Epithelial cell of prostate (primary cell): ENCODE measurements at regions not wholly inside any gene's neighbourhood (a gene's known extent, or its start where the extent isn't known, plus 50 kb on each side); places are given as distances from the start of the nearest gene placed in this dataset.
A peak's percentile ranks its signal among the peaks of the same experiment; 100 is the strongest.

Source experiments
- DNase-seq: peaks from one replicate; pipeline ENCODE4 v3.0.0-alpha.2; 2011; ENCODE audit warnings: low read depth, low spot score
- H3K27ac ChIP-seq: fragments of 450-650 bp; 2 replicates; pipeline ENCODE4 v1.5.1; 2017; ENCODE audit warnings: mild to moderate bottlenecking

DNA sequence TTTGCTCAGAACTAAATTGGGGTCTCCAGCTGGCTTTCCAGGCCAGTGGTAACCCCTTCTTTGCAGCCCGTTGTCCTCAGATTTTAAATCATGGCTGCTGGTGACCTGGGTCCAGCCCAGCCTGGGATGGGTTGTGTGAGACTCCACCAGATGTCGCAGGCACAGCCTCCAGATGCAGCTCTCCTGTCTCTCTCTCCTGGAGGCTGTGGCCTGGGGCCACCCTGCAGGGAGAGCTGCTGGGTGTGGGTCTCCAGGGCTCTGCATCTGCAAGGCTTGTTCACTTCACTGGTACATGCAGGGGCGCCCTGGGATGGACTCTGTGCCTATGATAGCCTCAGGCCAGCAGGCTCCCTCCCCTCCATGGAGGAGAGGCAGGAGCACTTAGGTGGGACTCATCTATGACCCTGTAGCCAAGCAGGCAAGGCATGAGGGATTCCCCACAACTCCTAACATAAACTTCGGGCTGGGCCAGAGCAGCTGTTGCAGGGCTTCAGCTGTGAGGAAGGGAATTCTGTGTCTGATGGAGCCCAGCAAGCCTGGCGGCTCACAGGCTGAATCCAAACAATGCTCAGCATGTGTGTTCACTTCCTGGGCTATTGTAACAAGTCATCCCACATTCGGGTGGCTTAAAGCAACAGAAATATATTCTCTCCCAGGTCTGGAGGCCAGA lies 94.7 kb upstream of the NXT1 start:
- no peak overlapping the region for H3K27ac ChIP-seq
- DNase-seq, result no peak

DNA sequence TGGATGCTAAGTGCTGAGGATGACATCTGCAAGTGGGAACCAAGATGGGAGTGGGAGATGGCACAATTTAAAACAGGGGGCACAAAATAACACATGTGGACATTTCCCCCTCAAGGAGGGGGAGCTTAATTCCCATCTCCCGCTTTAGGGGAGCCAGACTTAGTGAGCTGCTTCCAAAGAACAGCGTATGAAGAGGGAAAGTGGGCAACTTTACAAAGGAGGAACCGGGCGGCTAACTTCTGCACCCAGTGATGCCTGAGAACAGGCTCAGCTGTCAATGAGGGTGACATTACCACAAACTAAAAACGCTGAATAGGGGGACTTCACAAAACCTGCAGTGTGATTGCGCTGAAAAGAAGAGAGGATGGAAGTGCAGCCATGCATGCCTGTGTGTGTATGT lies 95.5 kb upstream of the NXT1 start:
- no peak for DNase-seq
- H3K27ac ChIP-seq, result no peak overlapping the region

DNA sequence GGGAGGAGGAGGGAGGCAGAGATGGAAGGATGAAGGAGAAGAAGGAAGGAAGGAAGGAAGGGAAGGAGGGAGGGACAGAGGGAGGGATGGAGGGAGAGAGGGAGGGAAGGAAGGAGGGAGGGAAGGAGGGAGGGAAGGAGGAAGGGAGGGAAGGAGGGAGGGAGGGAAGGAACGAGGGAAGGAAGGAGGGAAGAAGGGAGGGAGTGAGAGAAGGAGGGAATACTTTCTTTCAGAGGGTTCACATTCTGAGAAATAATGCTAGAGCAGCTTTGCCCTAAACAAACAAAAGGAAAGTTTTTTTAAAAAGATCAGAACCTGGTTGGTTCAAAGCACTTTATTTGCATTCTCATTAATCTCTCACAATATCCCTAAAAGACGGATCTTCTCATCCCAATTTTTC lies 96.1 kb upstream of the NXT1 start:
- H3K27ac ChIP-seq, result no peak overlapping the region
- DNase-seq, result no peak

DNA sequence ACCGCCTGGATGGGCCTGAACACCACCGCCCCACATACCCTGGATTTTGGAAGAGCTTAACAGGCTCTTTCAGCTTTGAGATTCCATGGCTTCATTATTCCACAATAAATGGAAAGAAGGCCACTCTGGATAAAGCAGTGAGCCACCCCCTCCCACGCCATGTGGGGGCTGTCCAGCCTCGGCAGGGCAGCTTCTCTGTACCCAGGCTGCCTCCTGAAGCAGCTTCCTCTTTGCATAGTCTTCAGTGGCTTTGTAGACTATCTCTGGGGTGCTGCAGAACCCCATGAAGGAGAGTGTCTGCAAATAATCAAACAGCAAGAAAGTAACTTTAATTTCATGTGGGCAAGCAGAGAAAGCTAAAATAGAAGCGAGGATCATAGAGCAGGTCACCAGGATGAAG lies 96.6 kb upstream of the NXT1 start:
- no peak for DNase-seq
- H3K27ac ChIP-seq, result no peak overlapping the region

DNA sequence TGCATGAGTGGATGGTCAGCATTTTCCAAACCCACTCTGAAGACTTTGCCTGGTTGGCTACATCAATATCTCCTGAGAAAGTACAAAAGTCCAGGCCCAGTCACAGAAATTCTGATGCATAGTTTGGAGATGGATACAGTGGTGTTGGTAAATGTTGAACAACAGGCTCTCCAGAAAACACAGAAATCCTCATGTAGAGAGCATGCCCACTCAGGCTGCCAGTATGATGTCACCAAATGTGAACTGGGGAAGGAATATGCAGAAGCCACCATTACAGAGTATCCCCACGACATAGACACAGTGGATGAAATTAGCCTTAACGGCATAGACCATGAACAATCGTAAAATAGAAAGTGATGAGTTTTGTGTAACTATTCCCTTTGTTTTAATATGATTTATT lies 97.1 kb upstream of the NXT1 start:
- no peak for DNase-seq
- H3K27ac ChIP-seq, result no peak overlapping the region

DNA sequence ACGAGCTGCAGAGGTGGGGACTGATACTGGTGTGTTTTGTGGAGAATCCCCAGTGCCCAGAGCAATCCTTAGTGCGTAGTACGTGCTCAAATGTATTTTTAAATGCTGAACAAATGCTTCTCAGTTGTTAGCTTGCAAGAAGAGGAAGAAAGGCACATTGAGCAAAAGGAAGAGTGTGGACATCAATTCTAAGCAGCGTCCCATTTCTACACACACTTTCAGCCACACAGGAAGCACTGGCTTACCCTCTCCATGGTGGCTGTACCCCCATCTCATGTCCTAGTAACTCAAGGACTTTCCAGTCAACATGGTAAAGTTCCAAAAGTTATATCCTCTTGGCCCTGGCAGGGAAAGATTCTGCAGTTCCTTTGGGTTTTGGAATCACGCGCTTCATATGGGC lies 98.8 kb upstream of the NXT1 start:
- H3K27ac ChIP-seq, result no peak overlapping the region
- DNase-seq, result no peak

DNA sequence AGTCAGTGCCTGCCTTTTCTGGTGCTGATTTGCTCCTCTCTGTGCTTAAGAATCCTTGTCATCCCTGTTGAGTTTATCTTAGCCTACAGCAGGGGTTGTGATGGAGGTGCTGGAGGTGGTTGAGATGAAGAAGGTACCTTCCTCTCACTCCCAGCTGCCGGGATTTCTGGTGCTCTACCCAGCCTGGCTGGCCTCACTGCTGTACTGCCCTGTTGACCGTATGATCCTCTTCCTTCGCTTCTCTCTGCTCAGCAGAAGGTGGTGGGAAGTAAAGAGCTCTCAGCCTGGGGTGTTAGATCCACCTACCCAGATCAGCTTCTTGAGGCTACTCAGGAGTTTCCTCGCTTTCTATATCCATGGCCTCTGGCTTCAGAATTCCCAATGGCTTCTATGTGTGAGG lies 101.0 kb upstream of the NXT1 start:
- no peak for DNase-seq
- no peak overlapping the region for H3K27ac ChIP-seq

DNA sequence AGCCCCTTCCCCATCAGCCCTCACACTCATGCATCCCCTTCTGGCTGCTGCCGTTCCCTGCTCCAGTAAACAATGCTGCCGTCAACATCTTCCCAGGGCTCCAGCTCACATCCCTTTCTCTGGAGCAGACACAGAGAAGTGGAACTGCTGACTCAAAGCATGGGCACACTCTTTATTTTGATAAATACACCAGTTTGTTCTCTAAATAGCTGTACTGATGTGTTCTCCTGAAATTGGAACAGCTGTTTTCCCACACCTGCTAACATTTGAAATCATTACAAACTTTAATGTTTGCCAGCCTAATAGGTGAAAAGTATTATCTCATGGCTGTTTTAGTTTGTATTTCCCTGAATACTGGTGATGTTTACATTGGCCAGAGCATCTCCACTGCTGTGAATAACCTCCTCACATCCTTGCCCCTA lies 102.1 kb upstream of the NXT1 start:
- no peak overlapping the region for H3K27ac ChIP-seq
- no peak for DNase-seq

DNA sequence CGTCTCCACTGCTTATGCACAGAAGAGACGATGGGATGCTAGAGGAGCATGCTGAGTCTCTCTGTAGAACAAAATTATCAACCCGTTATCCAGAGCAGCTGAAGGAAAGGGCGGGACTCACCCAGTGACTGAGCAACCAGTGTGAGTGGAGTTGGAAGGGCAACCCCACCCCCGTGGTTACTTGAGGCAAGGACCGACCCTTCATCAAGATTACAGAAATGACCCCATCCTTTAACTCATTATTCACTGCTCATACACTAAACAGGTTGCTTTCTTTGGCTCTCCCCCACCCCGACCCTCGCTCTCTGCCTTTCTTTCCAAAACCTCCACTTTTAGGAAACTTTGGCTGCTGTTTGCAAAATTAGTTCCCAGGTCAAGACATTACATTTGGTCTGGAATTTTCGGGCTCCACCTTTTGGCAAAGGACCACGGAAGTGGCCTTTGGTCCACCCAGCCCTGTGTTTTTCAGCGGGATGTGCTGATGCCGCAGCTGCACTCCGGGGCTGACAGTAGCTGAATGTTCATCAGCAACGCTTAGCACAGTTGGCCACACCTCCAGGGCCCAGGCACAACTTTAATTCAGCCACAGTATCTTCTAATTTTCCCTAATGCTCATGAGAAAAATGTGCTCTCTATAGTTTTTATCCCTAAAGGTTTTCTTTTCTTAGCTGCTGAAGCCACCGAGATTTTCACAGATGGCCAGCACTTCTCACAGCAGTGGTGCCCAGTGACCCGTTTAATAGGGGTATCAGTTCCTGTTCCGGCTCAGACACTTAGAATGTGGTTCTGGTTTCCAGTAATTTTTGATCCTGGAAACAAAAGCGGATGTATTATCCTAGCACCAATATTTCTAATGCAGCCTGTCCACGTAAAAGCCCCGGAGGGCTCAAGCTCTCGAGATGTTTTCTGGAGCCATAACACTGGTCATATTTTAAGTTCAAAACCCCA lies 103.6 kb upstream of the NXT1 start:
- DNase-seq, result no peak
- no peak overlapping the region for H3K27ac ChIP-seq

DNA sequence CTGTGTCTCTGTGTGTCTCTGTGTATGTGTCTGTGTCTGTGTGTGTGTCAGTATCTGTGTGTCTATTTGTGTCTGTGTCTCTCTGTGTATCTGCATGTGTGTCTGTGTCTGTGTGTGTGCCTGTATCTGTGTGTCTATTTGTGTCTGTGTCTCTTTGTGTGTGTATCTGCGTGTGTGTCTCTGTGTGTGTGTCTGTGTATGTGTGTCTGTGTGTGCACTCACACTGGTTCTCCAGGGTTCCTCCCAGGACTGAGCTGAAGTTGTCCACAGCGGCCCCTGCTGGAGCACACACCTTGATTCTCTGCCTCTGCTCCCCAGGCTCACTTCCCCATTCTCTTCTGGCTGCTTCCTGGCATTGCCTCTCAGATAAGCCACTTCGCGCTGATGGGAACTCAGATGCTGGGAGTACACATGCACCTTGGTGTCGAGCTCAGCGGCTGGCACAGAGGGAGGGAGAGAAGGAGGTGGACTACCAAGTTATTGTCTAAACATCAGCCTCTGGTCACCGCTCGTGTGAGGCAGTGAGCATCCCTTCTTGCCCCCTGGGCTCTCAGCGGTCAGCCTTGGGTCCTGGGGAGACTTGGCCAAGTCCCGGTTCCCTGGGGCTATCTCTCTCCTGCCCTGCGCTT lies 104.9 kb upstream of the NXT1 start:
- no peak overlapping the region for H3K27ac ChIP-seq
- peak; percentile 3 for DNase-seq

DNA sequence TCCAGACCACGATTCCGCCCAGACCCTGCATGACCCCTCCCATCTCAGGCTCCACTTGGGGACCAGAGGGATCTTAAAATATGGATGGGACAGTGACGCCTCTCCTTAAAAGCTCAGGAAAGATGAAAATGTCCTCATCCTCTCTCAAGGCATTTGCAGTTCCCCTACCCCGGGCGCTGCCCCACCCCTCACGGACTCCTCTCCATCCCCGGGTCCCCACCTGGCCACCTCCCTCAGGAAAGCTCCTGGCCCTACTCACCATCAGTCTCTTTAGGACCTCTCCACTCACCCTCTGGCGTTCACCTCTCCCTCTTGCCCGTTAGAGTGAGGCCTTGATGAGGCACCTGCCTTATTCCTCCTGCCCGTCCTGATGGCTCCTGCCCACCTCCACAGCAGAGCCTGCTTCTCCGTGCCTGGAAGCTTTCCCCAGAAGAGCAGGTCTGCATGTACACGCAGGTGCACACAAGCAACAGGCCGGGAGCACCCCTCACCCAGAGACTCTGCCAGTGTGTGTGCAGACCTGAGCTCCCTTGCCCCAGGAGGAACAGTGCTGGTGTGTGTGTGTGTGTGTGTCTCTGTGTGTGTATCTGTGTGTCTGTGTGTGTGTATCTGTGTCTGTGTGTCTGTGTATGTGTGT lies 105.6 kb upstream of the NXT1 start:
- no peak for DNase-seq
- no peak overlapping the region for H3K27ac ChIP-seq

DNA sequence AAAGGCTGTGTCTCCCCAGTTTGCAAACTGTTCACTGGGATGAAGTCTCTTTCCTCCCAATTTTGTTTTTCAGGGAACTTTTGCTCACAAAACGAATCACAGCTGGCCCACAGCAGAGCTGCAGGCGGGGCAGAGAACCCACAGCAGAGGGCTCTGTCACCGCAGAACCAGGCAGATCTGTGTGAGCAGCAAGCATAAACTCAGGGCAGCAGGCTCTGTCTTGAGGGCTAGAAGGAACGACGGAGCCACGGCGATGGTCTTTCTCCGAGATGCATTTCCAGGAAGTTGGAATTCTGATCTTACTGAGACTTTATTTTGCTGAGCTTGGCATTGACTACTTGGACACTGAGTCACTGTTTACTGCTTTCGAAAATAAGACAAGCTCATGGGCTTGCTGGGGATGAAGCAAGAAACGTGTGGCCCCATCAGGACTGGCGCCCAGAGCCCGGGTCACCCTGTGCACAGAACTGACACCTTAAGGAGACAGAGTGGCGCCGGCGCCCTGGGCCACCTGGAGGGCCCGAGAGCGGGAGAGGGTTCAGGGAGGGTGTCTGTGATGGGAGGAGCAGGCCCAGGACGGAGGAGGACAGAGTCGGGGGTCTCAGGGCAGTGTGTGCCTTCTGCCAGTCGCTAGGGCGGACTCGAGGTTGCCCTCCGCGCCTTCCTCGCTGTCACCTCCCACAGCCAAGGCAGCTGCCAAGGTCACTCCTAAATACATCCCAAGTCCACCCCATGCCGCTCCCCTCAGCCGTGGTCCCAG lies 106.3 kb upstream of the NXT1 start:
- no peak for DNase-seq
- H3K27ac ChIP-seq, result no peak overlapping the region

DNA sequence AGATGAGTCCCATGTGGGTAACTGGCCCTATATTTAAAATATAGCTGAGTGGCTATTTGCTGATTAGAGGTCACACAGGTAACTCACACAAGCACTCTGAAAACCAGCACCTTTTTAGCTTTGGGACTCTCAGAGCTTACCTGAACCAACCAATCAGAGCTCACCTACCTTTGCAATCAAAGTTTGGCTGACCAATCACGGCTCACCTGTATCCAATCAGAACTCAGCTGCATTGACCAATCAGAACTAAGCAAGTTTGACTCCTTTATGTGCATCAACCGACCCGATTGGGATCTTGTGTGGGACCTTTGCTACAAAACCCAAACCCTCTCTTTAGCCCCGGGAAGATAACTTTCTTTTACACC lies 106.8 kb upstream of the NXT1 start:
- H3K27ac ChIP-seq, result no peak overlapping the region
- DNase-seq, result no peak

DNA sequence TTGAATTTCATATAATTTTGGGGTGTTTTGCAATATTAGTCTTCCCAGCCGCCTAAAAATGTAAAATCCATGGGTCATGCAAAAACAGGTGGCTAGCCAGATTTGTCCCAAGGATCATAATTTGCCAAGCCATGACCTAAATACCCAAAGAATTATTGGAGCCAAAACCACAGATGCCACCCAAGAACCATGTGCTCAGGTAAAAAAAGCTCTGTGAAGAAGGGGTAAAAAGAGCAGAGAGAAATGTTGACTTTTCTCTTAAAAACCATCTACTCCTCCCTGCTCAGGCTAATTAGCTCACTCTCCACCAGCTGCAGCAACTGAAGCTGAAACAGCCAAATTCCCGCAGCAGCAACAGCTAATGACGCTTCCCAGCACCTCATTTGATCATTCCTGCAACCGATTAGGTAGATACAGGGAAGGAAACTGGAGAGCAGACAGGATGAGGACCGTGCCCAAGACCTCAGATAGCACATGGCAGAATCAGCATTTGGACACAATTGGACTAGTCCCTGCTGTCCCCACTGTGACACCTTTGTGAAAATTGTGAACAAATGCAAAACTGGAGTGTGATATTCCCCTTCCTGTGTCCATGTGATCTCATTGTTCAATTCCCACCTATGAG lies 107.9 kb upstream of the NXT1 start:
- DNase-seq, result no peak
- no peak overlapping the region for H3K27ac ChIP-seq

DNA sequence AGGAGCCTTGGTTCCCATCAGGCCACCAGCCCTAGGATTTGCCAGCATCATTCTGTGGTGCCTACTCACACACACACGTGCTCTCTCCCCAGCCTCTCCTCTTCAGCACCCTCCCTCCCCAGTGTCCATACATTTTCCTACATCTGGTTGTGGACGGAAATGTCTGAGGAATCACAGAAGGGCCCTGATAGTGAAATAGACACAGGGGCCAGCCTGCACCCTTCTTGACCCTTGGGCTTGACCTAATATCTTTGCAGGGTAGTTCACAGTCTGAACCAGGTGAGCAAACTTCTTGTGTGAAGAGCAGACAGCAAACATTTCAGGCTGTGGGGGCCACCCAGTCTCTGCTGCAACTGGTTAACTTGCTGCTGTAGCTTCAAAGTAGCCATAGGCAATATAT lies 108.5 kb upstream of the NXT1 start:
- no peak for DNase-seq

DNA sequence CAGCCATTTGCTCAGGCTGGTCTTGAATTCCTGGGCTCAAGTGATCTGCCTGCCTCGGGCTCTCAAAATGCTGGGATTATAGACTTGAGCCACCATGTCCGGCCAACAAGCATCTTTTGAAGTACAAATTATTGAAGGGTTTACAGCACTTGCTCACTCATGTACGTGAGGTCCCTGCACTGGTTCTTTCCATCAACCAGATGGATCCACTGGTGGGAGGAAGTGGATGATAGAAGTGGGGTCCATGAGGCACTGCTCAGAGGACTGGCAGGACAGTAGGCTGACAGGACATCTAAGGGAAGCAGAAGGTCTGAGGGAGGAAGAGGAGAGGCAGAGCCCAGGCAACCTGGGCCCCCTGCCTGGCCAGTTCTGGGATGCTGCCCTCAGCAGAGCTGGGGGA lies 109.2 kb upstream of the NXT1 start:
- H3K27ac ChIP-seq, result no peak overlapping the region
- no peak for DNase-seq

More for the DNA sequence above, 108.5 kb upstream of the NXT1 start:
- no peak overlapping the region for H3K27ac ChIP-seq

DNA sequence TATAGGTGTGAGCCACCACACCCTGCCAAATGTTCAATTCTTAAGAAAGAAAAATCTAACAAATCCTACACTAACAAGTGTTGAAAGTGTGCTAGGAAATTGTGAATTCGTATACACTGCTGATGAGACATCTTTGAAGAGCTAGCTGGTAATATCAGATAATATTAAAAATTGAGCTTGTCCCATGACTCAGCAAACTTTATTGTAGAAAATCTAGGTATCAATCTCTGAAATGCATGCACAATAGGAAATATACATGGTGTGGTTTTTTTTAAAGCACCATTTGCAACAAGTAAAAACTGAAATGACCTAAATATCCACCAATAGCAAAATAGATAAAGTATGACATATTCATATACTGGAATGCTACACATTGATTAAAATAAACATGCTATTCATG lies 110.1 kb upstream of the NXT1 start:
- DNase-seq, result no peak
- no peak overlapping the region for H3K27ac ChIP-seq

DNA sequence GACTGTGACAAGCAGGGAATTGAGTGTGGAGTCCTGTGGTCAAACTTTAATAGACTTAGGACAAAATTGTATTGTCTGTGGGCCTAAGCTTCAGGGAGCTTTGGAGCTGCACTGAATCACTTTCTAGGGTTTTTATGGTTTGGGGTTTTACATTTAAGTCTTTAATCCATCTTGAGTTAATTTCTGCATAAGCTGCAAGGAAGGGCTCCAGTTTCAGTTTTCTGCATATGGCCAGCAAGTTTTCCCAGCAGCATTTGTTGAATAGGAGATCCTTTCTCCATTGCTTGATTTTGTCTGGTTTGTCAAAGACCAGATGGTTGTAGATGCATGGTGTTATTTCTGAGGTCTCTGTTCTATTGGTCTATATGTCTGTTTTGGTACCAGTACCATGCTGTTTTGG lies 113.4 kb upstream of the NXT1 start:
- no peak for DNase-seq
- no peak overlapping the region for H3K27ac ChIP-seq

DNA sequence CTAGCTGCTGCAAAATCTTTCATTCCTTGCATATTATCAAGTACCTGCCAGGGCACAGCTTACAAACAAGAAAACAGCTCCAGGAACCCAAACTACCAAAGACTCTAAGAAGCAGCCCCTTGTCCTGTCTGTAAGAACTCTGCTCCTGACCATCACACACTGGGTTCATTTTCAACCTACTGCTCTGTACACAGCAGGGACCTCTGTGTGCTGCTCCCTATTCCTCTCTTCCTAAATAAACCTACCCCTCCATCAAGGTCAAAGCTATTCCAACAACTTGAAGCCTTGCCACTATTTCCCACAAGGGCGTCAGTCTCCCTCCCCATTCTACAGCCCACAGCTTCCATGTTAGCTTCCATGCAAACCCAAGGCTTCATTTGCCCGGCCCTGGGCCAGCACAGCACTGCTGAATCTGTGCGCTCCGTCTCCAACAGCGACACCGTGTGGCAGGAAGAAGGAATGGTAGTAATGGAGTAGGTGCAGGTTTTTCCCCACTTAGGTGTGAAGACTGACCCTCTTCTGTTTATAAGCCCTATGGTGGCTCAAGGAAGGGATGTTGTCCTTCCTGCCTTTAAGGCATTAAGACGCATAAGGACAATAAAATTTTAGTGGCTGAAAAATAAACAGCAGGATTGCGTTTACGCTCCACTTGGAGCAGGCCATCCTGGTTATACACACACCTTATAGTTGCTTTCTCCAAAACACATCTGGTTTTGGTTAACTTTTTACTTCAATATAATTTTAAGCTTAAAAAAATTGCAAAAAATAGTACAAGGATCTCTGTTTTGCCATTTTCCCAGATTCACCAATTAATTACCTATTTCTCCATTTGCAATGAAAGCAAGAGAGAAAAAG lies 115.2 kb upstream of the NXT1 start:
- peak; percentile 8 for DNase-seq
- H3K27ac ChIP-seq, result no peak overlapping the region
